Transverse colon (tissue), 4 donors: ENCODE measurements at regions not wholly inside any gene's neighbourhood (a gene's known extent, or its start where the extent isn't known, plus 50 kb on each side); places are given as distances from the start of the nearest gene placed in this dataset.
"Not testable (repeated sequence)": the region's sequence is repeated elsewhere in the genome, so short reads cannot be mapped to it uniquely, and the experiment has no call there.

Source experiments
- DNase-seq: peaks from one replicate; pipeline ENCODE4 v3.0.0-alpha.2; 2019
- H3K27ac ChIP-seq, 4 donors: fragments of 200-600 bp; sonication (generic); 2 replicates each; pipeline ENCODE4 v1.5.1; 2016 to 2018; ENCODE audit warnings: inconsistent platforms in 4 of 4
- H3K27me3 ChIP-seq: fragments of 200-600 bp; sonication (generic); 2 replicates; pipeline ENCODE4 v1.5.1; 2017; ENCODE audit warnings: inconsistent platforms
- H3K36me3 ChIP-seq, 4 donors: fragments of 200-600 bp; sonication (generic); 2 replicates each; pipeline ENCODE4 v1.5.1; 2017 to 2019; ENCODE audit warnings: inconsistent platforms in 4 of 4
- H3K4me1 ChIP-seq, 4 donors: fragments of 200-600 bp; sonication (generic); 2 replicates each; pipeline ENCODE4 v1.5.1; 2017 to 2020; ENCODE audit warnings: inconsistent platforms in 4 of 4
- H3K4me3 ChIP-seq, 4 donors: fragments of 200-600 bp; sonication (generic); 1 replicate in 1 of 4; 2 replicates in 3 of 4; pipeline versions ENCODE4 v1.5.1 to v1.6.1; 2017 to 2019; ENCODE audit warnings: inconsistent platforms in 4 of 4
- H3K9me3 ChIP-seq, 2 donors: fragments of 200-600 bp; sonication (generic); 2 replicates each; pipeline ENCODE4 v1.5.1; 2017 to 2019; ENCODE audit warnings: inconsistent platforms in 2 of 2
- EP300 ChIP-seq: sonication (generic); formaldehyde crosslinking; IDR thresholded peaks from one replicate; pipeline ENCODE4 v1.6.1; 2017; ENCODE audit warnings: antibody characterized with exemption, low read depth
- POLR2A ChIP-seq: fragments of 450-650 bp; IDR thresholded peaks from one replicate; pipeline ENCODE4 v1.6.1; 2016; ENCODE audit warnings: antibody characterized with exemption, mild to moderate bottlenecking, moderate library complexity
- POLR2AphosphoS5 ChIP-seq, 3 donors: sonication (generic); formaldehyde crosslinking; IDR thresholded peaks; one replicate each; pipeline ENCODE4 v1.6.1; 2016; ENCODE audit warnings: antibody characterized with exemption in 3 of 3
- WGBS, 2 donors: methylation state at CpG; one replicate each; pipeline ENCODE4 v1.1.5; 2018; ENCODE audit warnings: low coverage in 1 of 2; 5-methylcytosine and 5-hydroxymethylcytosine counted together
- in situ Hi-C, 4 donors: fragments of 200-750 bp; cut with MboI; loops; one replicate each; pipeline versions ENCODE4 v1.15.0 to v1.15.1; 2017; ENCODE audit warnings: low sequenced_read_pairs in 3 of 4, low pct_ligation_motif_present in 1 of 4, low pct_unique_long_range_greater_than_20kb in 1 of 4
- intact Hi-C: fragments of 100-400 bp; cut with DNase I; formaldehyde crosslinking; loops from one replicate; pipeline ENCODE4 v1.15.1; 2023; ENCODE audit warnings: low total_unique reads
- TF ChIP-seq, protein P1 (sequence below), 5 experiments: fragments of 200-600 bp in 3 of 5; fragments of 450-650 bp in 2 of 5; sonication (generic) in 3 of 5; IDR thresholded peaks; 1 replicate in 2 of 5; 2 replicates in 3 of 5; pipeline ENCODE4 v1.5.1; 2016 to 2017; ENCODE audit warnings: antibody characterized with exemption in 5 of 5, inconsistent platforms in 3 of 5, mild to moderate bottlenecking in 2 of 5, moderate library complexity in 1 of 5

DNA sequence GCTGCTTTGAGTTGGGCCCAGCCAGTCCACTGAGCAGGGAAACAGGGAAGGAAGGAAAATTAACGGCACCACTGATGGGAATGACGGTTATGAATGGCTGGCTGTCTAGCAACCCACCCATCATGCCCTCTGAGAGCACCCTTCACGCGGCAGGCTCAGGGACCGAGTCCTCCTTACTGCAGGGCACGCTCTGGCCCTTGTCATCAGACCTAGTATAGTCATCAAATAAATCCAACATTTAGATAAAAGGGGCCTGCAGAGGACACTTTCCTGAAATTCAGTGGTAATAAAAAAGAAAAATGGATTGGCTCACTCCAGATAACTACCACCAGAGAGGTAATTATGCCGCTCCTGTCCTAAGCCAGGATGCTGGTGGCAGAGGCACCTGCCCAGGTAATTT lies 509.4 kb downstream of the MATN1 start:
- in situ Hi-C loops = no loop called here
- DNase-seq = no peak
- WGBS, 2 donors = 40 to 80% methylated on average over 3 to 7 of the region's 7 CpGs

DNA sequence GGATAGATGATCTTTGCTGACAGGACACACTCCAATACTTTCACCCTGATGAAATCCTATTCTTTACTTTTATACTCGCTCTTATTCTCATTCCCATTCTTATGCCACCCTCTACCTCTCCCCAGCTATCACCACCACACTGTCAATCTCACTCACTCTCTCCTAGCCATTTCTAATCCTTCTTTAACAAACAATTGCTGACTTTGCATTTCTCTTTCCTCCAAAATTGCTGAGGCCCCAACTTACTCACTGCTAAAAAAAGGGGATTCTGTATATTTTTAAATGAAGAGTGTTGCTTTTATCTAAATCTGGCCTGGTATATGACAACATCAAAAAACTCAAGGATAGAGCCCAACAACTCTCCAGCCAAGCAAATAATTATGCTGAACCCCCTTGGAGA lies 515.4 kb downstream of the MATN1 start:
- in situ Hi-C loops, intact Hi-C loops, H3K4me1 ChIP-seq, H3K36me3 ChIP-seq, H3K9me3 ChIP-seq, H3K4me3 ChIP-seq, H3K27ac ChIP-seq, DNase-seq: not testable (repeated sequence)
- H3K27me3 ChIP-seq = peaks cover 15% of the 10 kb centered on the region
- WGBS, 2 donors = 75 to 82% methylated on average over 1 of the region's 1 CpG

More for the DNA sequence above, 509.4 kb downstream of the MATN1 start:
- H3K4me1 ChIP-seq = no peaks in the 10 kb centered on the region
- H3K27me3 ChIP-seq = peaks cover 19% of the 10 kb centered on the region
- intact Hi-C loops = no loop called here
- no peaks in the 10 kb centered on the region for H3K36me3 ChIP-seq
- no peak overlapping the region for H3K27ac ChIP-seq
- H3K4me3 ChIP-seq = no peak overlapping the region
- H3K9me3 ChIP-seq = no peaks in the 10 kb centered on the region
- TF ChIP-seq, protein P1, sequence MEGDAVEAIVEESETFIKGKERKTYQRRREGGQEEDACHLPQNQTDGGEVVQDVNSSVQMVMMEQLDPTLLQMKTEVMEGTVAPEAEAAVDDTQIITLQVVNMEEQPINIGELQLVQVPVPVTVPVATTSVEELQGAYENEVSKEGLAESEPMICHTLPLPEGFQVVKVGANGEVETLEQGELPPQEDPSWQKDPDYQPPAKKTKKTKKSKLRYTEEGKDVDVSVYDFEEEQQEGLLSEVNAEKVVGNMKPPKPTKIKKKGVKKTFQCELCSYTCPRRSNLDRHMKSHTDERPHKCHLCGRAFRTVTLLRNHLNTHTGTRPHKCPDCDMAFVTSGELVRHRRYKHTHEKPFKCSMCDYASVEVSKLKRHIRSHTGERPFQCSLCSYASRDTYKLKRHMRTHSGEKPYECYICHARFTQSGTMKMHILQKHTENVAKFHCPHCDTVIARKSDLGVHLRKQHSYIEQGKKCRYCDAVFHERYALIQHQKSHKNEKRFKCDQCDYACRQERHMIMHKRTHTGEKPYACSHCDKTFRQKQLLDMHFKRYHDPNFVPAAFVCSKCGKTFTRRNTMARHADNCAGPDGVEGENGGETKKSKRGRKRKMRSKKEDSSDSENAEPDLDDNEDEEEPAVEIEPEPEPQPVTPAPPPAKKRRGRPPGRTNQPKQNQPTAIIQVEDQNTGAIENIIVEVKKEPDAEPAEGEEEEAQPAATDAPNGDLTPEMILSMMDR (IDR thresholded peaks at IDR 0.05) = no peak
- TF ChIP-seq POLR2A = no peak
- no peak for TF ChIP-seq POLR2AphosphoS5 (IDR thresholded peaks at IDR 0.05)
- TF ChIP-seq EP300 = no peak

DNA sequence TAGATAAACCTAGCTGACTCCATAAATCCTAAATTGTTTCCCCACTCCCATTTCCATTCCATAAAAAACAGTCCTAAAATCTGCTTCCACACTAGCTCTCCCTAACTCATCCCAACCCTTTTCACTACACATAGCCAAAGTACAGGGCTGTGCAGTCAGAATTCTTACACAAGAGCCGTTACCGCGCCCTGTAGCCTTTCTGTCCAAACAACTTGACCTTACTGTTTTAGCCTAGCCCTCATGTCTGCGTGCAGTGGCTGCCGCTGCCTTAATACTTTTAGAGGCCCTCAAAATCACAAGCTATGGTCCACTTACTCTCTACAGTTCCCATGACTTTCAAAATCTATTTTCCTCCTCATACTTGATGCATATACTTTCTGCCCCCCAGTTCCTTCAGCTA lies 516.8 kb downstream of the MATN1 start:
- H3K9me3 ChIP-seq, H3K4me3 ChIP-seq, H3K27ac ChIP-seq, DNase-seq, H3K27me3 ChIP-seq, H3K36me3 ChIP-seq, in situ Hi-C loops, intact Hi-C loops, H3K4me1 ChIP-seq: not testable (repeated sequence)
- WGBS, 2 donors = 78 to 85% methylated on average over 3 to 5 of the region's 5 CpGs

DNA sequence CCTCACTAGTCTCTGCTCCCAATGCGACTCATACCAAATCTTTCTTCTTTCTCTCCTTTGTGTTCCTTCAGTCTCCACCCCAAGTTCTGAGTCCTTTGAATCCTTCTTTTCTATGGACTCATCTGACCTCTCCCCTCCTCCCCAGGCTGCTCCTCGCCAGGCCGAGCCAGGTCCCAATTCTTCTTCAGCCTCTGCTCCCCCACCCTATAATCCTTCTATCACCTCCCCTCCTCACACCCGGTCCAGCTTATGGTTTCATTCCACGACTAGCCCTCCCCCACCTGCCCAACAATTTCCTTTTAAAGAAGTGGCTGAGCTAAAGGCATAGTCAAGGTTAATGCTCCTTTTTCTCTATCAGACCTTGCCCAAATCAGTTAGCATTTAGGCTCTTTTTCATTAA lies 518.5 kb downstream of the MATN1 start:
- in situ Hi-C loops, H3K27me3 ChIP-seq, DNase-seq, H3K4me1 ChIP-seq, H3K27ac ChIP-seq, H3K36me3 ChIP-seq, H3K9me3 ChIP-seq, H3K4me3 ChIP-seq, intact Hi-C loops: not testable (repeated sequence)
- WGBS, 2 donors = 68 to 76% methylated on average over 5 of the region's 5 CpGs

DNA sequence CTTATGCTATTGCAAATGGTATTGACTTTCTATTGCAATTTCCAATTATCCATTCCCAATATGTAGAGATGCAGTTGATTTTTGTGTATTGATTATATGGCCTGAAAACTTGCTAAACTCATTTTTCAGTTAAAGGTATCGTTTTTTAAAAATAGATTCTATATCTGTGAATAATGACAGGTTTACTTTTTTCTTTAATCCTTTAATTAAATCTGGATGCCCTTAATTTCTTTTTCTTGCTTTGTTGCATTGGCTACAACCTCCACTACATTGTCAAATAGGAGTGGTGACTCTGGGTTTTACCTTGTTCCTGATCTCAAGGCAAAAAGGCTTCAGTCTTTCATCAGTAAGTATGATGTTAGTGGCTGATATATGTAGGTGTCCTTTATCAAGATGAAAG lies 522.4 kb downstream of the MATN1 start:
- WGBS, 2 donors = 20 to 56% methylated on average over 1 of the region's 1 CpG
- H3K36me3 ChIP-seq = no peaks in the 10 kb centered on the region
- no peak overlapping the region for H3K27ac ChIP-seq
- DNase-seq = no peak
- no peak overlapping the region for H3K4me3 ChIP-seq
- H3K4me1 ChIP-seq = peaks cover 0 to 6% (median 0%) of the 10 kb centered on the region in 4 donors
- TF ChIP-seq EP300 = no peak
- in situ Hi-C loops (no loop called here), intact Hi-C loops (no loop called here)
- H3K9me3 ChIP-seq = no peaks in the 10 kb centered on the region
- H3K27me3 ChIP-seq = peaks cover 3% of the 10 kb centered on the region

DNA sequence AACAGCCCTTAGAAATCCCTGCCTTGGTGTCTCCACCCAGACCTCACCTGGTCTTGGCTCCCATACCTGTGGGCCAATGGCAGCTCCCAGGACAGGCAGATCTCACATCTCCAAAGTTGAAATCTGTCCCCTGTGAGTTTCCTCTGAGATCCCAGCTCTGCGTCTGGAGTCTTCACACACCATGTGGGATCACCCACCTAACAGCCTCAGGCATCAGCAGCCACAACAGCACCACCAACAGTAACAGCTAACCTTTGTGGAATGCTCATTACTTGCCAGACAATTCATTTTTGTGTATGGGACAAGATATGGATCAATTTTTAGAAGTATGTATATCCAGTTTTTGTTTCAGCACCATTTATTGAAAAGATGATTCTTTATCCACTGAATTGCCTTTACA lies 523.2 kb downstream of the MATN1 start:
- Histone ChIP-seq H3K9me3 (no peaks in the 10 kb centered on the region), H3K27me3 (no peaks in the 10 kb centered on the region), H3K36me3 (no peaks in the 10 kb centered on the region), H3K4me1 (peaks cover 0 to 6% (median 0%) of the 10 kb centered on the region in 4 donors), H3K4me3 (no peak overlapping the region), H3K27ac (no peak overlapping the region)
- WGBS, 2 donors = 94% methylated on average over 1 of the region's 1 CpG; no CpG with 5 or more reads in 1 of the 2 donors
- TF ChIP-seq EP300 (no peak), POLR2AphosphoS5 (IDR thresholded peaks at IDR 0.05) (no peak), POLR2A (no peak)
- TF ChIP-seq, protein P1 (IDR thresholded peaks at IDR 0.05) = no peak
- intact Hi-C loops (no loop called here), in situ Hi-C loops (no loop called here)
- DNase-seq = no peak
